Sigmoid colon (tissue), 4 donors: ENCODE measurements at regions not wholly inside any gene's neighbourhood (a gene's known extent, or its start where the extent isn't known, plus 50 kb on each side); places are given as distances from the start of the nearest gene placed in this dataset.

Source experiments
- CTCF ChIP-seq, 4 experiments: fragments of 450-650 bp in 3 of 4; fragments of 200-600 bp in 1 of 4; IDR thresholded peaks; one replicate each; pipeline ENCODE4 v1.5.1; 2016 to 2019; ENCODE audit warnings: antibody characterized with exemption in 4 of 4, mild to moderate bottlenecking in 3 of 4, moderate library complexity in 2 of 4
- EP300 ChIP-seq, 4 donors: sonication (generic); formaldehyde crosslinking; IDR thresholded peaks; one replicate each; pipeline ENCODE4 v1.6.1; 2017; ENCODE audit warnings: antibody characterized with exemption in 4 of 4
- POLR2A ChIP-seq, 2 donors: fragments of 450-650 bp; IDR thresholded peaks; one replicate each; pipeline ENCODE4 v1.6.1; 2016; ENCODE audit warnings: antibody characterized with exemption in 2 of 2, mild to moderate bottlenecking in 2 of 2, moderate library complexity in 2 of 2
- POLR2AphosphoS5 ChIP-seq, 4 donors: sonication (generic); formaldehyde crosslinking; IDR thresholded peaks; one replicate each; pipeline ENCODE4 v1.6.1; 2017; ENCODE audit warnings: antibody characterized with exemption in 4 of 4

- TF ChIP-seq POLR2A (IDR thresholded peaks at IDR 0.05): no peak
- TF ChIP-seq CTCF (IDR thresholded peaks at IDR 0.05): no peak
- no peak for TF ChIP-seq EP300 (IDR thresholded peaks at IDR 0.05)
- TF ChIP-seq POLR2AphosphoS5 (IDR thresholded peaks at IDR 0.05): no peak
These were observed 78.0 kb upstream of the PDHA2 start for GRCh38 chr4:95761871-95762270.
